Neural cell (in vitro differentiated cells): ENCODE measurements at regions not wholly inside any gene's neighbourhood (a gene's known extent, or its start where the extent isn't known, plus 50 kb on each side); places are given as distances from the start of the nearest gene placed in this dataset.
"Not testable (repeated sequence)": the region's sequence is repeated elsewhere in the genome, so short reads cannot be mapped to it uniquely, and the experiment has no call there.

ENCODE experiments used
- H2AFZ ChIP-seq: fragments of 200-600, 300-800 bp; sonication (generic), shearing (Covaris generic); 2 replicates; pipeline ENCODE4 v1.6.0; 2014; ENCODE audit warnings: low read depth, mild to moderate bottlenecking, antibody characterized with exemption, low read length, moderate library complexity
- H3F3A ChIP-seq: fragments of 200-600 bp; shearing (Covaris generic); 2 replicates; pipeline ENCODE4 v1.6.1; 2016; ENCODE audit warnings: mild to moderate bottlenecking, moderate library complexity, mixed read lengths, antibody characterized with exemption, low read length; ENCODE audit not compliant: insufficient read depth, poor library complexity, severe bottlenecking
- H3K27ac ChIP-seq: fragments of 200-600, 300-800 bp; sonication (generic), shearing (Covaris generic); 2 replicates; pipeline ENCODE4 v1.5.1; 2014; ENCODE audit warnings: mild to moderate bottlenecking, low read length, moderate library complexity
- H3K27me3 ChIP-seq: fragments of 300-800, 200-600 bp; sonication (generic), shearing (Covaris generic); 2 replicates; pipeline ENCODE4 v1.6.0; 2014; ENCODE audit warnings: mild to moderate bottlenecking, low read depth, low read length, moderate library complexity; ENCODE audit not compliant: insufficient read depth
- H3K36me3 ChIP-seq: fragments of 300-800, 200-600 bp; sonication (generic), shearing (Covaris generic); 2 replicates; pipeline ENCODE4 v1.5.1; 2014; ENCODE audit warnings: mild to moderate bottlenecking, antibody characterized with exemption, low read length, moderate library complexity; ENCODE audit not compliant: insufficient read depth
- H3K4me2 ChIP-seq: fragments of 300-800, 200-600 bp; sonication (generic), shearing (Covaris generic); 2 replicates; pipeline ENCODE4 v1.6.0; 2014; ENCODE audit warnings: mild to moderate bottlenecking, low read length
- H3K4me3 ChIP-seq: fragments of 300-800, 200-600 bp; sonication (generic), shearing (Covaris generic); 2 replicates; pipeline ENCODE4 v1.5.1; 2014; ENCODE audit warnings: mild to moderate bottlenecking, low read length, moderate library complexity
- H3K79me2 ChIP-seq: fragments of 200-600 bp; shearing (Covaris generic); replicated peaks from 2 replicates; pipeline ENCODE4 v1.6.0; 2014; ENCODE audit warnings: mild to moderate bottlenecking, low read length, moderate library complexity; ENCODE audit not compliant: insufficient read depth
- H3K9ac ChIP-seq: fragments of 300-800, 200-600 bp; sonication (generic), shearing (Covaris generic); 2 replicates; pipeline ENCODE4 v1.6.1; 2016; ENCODE audit warnings: mild to moderate bottlenecking, low read length, mixed read lengths
- H3K9me2 ChIP-seq: fragments of 200-600 bp; shearing (Covaris generic); 2 replicates; pipeline ENCODE4 v1.6.1; 2016; ENCODE audit warnings: mild to moderate bottlenecking, low read length, mixed read lengths; ENCODE audit not compliant: insufficient read depth
- H3K9me3 ChIP-seq: fragments of 200-600, 300-800 bp; sonication (generic), shearing (Covaris generic); 2 replicates; pipeline ENCODE4 v1.6.1; 2016; ENCODE audit warnings: mild to moderate bottlenecking, mixed run types, low read length, moderate library complexity, mixed read lengths
- H4K20me1 ChIP-seq: fragments of 200-600 bp; shearing (Covaris generic); 2 replicates; pipeline ENCODE4 v1.6.1; 2016; ENCODE audit warnings: mild to moderate bottlenecking, mixed run types; ENCODE audit not compliant: insufficient read depth
- EP300 ChIP-seq: fragments of 450-650 bp; conservative IDR thresholded peaks from 2 replicates; pipeline ENCODE4 v1.6.1; 2014; ENCODE audit warnings: antibody characterized with exemption, mild to moderate bottlenecking, moderate library complexity; ENCODE audit not compliant: poor library complexity, severe bottlenecking
- EZH2 ChIP-seq: fragments of 200-600, 300-800 bp; shearing (Covaris generic), sonication (generic); IDR thresholded peaks from 2 replicates; pipeline ENCODE4 v1.6.1; 2014; ENCODE audit warnings: antibody characterized with exemption, low read length, borderline replicate concordance, mild to moderate bottlenecking; ENCODE audit not compliant: insufficient read depth, poor library complexity, severe bottlenecking
- MXI1 ChIP-seq: fragments of 450-650 bp; conservative IDR thresholded peaks from 2 replicates; pipeline ENCODE4 v1.6.1; 2014; ENCODE audit warnings: antibody characterized with exemption, mild to moderate bottlenecking; ENCODE audit not compliant: poor library complexity, severe bottlenecking
- POLR2AphosphoS5 ChIP-seq: IDR thresholded peaks from 2 replicates; pipeline ENCODE4 v1.6.1; 2012
- RAD21 ChIP-seq: fragments of 450-650 bp; conservative IDR thresholded peaks from 2 replicates; pipeline ENCODE4 v1.6.1; 2014; ENCODE audit warnings: antibody characterized with exemption, mild to moderate bottlenecking, moderate library complexity
- REST ChIP-seq: IDR thresholded peaks from 2 replicates; pipeline ENCODE4 v1.6.1; 2012; ENCODE audit warnings: borderline replicate concordance
- SMC3 ChIP-seq: fragments of 450-650 bp; conservative IDR thresholded peaks from 2 replicates; pipeline ENCODE4 v1.6.1; 2014; ENCODE audit warnings: antibody characterized with exemption, mild to moderate bottlenecking, moderate library complexity; ENCODE audit not compliant: poor library complexity
- TAF1 ChIP-seq: IDR thresholded peaks from 2 replicates; pipeline ENCODE4 v1.6.1; 2012; ENCODE audit warnings: low read depth
- TF ChIP-seq, protein P1 (sequence below): fragments of 450-650 bp; IDR thresholded peaks from 2 replicates; pipeline ENCODE4 v1.5.1; 2014; ENCODE audit warnings: antibody characterized with exemption, mild to moderate bottlenecking, moderate library complexity; ENCODE audit not compliant: poor library complexity, severe bottlenecking

- Histone ChIP-seq H3K4me3 (no peak overlapping the region), H3K9me2 (no peaks in the 10 kb centered on the region), H3K27me3 (no peaks in the 10 kb centered on the region), H3F3A (no peaks in the 10 kb centered on the region), H3K9ac (no peak overlapping the region), H3K27ac (no peak overlapping the region), H3K4me2 (no peak overlapping the region), H2AFZ (no peak overlapping the region), H3K79me2 (no peaks in the 10 kb centered on the region), H3K36me3 (no peaks in the 10 kb centered on the region), H3K9me3 (no peaks in the 10 kb centered on the region), H4K20me1 (no peaks in the 10 kb centered on the region)
- TF ChIP-seq SMC3: no peak
- no peak for TF ChIP-seq REST
- no peak for TF ChIP-seq TAF1
- no peak for TF ChIP-seq MXI1
- TF ChIP-seq, protein P1, sequence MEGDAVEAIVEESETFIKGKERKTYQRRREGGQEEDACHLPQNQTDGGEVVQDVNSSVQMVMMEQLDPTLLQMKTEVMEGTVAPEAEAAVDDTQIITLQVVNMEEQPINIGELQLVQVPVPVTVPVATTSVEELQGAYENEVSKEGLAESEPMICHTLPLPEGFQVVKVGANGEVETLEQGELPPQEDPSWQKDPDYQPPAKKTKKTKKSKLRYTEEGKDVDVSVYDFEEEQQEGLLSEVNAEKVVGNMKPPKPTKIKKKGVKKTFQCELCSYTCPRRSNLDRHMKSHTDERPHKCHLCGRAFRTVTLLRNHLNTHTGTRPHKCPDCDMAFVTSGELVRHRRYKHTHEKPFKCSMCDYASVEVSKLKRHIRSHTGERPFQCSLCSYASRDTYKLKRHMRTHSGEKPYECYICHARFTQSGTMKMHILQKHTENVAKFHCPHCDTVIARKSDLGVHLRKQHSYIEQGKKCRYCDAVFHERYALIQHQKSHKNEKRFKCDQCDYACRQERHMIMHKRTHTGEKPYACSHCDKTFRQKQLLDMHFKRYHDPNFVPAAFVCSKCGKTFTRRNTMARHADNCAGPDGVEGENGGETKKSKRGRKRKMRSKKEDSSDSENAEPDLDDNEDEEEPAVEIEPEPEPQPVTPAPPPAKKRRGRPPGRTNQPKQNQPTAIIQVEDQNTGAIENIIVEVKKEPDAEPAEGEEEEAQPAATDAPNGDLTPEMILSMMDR: no peak
- TF ChIP-seq RAD21: no peak
- no peak for TF ChIP-seq EP300
- no peak for TF ChIP-seq POLR2AphosphoS5
- no peak for TF ChIP-seq EZH2
Measured at GRCh38 chr3:81868597-81868996, 107.2 kb upstream of the GBE1 start.

DNA sequence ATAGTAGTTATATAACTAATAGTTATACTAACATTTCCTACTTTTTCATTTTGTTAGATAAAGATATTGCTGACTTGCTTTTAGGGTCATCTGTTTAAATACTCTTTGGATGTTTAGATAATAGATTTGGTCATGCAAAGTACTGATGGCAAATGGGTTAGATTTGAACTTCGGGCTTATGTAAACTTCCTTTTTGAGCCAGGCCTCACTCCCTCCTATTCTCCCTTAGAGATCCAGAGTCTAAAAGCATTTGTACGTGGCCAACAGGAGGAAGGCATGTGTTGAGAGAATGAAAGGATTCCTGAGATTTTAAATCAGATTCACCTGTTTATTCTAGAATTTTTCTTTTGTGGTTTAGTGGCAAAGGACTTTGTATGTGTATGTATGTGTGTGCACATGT is 106.4 kb upstream of the GBE1 start:
- Histone ChIP-seq H3K36me3 (no peaks in the 10 kb centered on the region), H2AFZ (no peak overlapping the region), H3K79me2 (no peaks in the 10 kb centered on the region), H4K20me1 (no peaks in the 10 kb centered on the region), H3K27ac (no peak overlapping the region), H3K9me3 (no peaks in the 10 kb centered on the region), H3K9ac (no peak overlapping the region), H3K4me2 (no peak overlapping the region), H3F3A (no peaks in the 10 kb centered on the region), H3K4me3 (no peak overlapping the region), H3K27me3 (no peaks in the 10 kb centered on the region), H3K9me2 (no peaks in the 10 kb centered on the region)
- TF ChIP-seq, protein P1: no peak
- TF ChIP-seq EP300: no peak
- no peak for TF ChIP-seq EZH2
- TF ChIP-seq POLR2AphosphoS5: no peak

DNA sequence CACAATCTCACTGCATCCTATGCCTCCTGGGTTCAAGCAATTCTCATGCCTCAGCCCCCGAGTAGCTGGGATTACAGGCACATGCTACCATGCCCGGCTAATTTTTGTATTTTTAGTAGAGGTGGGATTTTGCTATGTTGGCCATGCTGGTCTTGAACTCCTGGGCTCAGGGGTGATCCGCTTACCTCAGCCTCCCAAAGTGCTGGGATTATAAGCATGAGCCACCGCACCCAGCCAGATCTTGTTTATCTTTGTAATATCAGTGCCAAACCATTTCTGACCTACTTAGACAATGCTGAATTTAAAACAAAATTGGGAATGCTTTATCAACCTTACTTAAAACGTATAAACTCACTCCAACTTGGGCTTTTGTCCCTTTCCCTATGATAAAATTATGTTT is 103.7 kb upstream of the GBE1 start:
- H3K36me3 ChIP-seq, H3K9ac ChIP-seq, H3K79me2 ChIP-seq, H3K27me3 ChIP-seq, H3K4me2 ChIP-seq, H2AFZ ChIP-seq, H3K9me2 ChIP-seq, H4K20me1 ChIP-seq, H3F3A ChIP-seq, H3K9me3 ChIP-seq, H3K4me3 ChIP-seq, H3K27ac ChIP-seq: not testable (repeated sequence)
